GM12878 (cell line): ENCODE measurements at regions not wholly inside any gene's neighbourhood (a gene's known extent, or its start where the extent isn't known, plus 50 kb on each side); places are given as distances from the start of the nearest gene placed in this dataset.

Experiments used
- ATF7 ChIP-seq: fragments of 450-650 bp; IDR thresholded peaks from 2 replicates; pipeline ENCODE4 v1.6.1; 2016; ENCODE audit warnings: low read depth, mild to moderate bottlenecking
- CREM ChIP-seq: IDR thresholded peaks from 2 replicates; pipeline ENCODE4 v1.6.1; 2014; ENCODE audit warnings: antibody characterized with exemption, low read depth
- CTCF ChIP-seq, 3 experiments: IDR thresholded peaks in 2 of 3; conservative IDR thresholded peaks in 1 of 3; 2 replicates each; pipeline ENCODE4 v1.5.1; 2011; ENCODE audit warnings: low read depth in 3 of 3, low read length in 3 of 3, mild to moderate bottlenecking in 3 of 3, control low read depth in 2 of 3, moderate library complexity in 2 of 3, inconsistent platforms in 1 of 3, mixed read lengths in 1 of 3; ENCODE audit not compliant: control insufficient read depth in 2 of 3, insufficient read depth in 1 of 3; ENCODE audit errors: extremely low read depth in 1 of 3
- HDAC2 ChIP-seq: fragments of 200-600 bp; sonication (generic); IDR thresholded peaks from 2 replicates; pipeline ENCODE4 v1.6.1; 2017
- KDM1A ChIP-seq: fragments of 200-600 bp; sonication (generic); IDR thresholded peaks from 2 replicates; pipeline ENCODE4 v1.6.1; 2016; ENCODE audit warnings: borderline replicate concordance
- KLF5 ChIP-seq: fragments of 450-650 bp; IDR thresholded peaks from 2 replicates; pipeline ENCODE4 v1.6.1; 2014; ENCODE audit warnings: mild to moderate bottlenecking; ENCODE audit not compliant: partially characterized antibody
- NFXL1 ChIP-seq: fragments of 450-650 bp; IDR thresholded peaks from 2 replicates; pipeline ENCODE4 v1.6.1; 2017; ENCODE audit warnings: antibody characterized with exemption, mild to moderate bottlenecking, borderline replicate concordance
- POLR2A ChIP-seq: IDR thresholded peaks from 2 replicates; pipeline ENCODE4 v1.6.1; 2011; ENCODE audit warnings: low read depth, mild to moderate bottlenecking, low read length
- POLR2AphosphoS5 ChIP-seq: IDR thresholded peaks from 2 replicates; pipeline ENCODE4 v1.6.1; 2011; ENCODE audit warnings: mild to moderate bottlenecking, low read length, inconsistent platforms
- SMAD1 ChIP-seq: fragments of 450-650 bp; IDR thresholded peaks from 2 replicates; pipeline ENCODE4 v1.6.1; 2018; ENCODE audit warnings: mild to moderate bottlenecking, low read depth; ENCODE audit not compliant: partially characterized antibody
- SMAD5 ChIP-seq: IDR thresholded peaks from 2 replicates; pipeline ENCODE4 v1.6.1; 2016; ENCODE audit warnings: antibody characterized with exemption, low read depth
- SMC3 ChIP-seq: IDR thresholded peaks from 2 replicates; pipeline ENCODE4 v1.6.1; 2011; ENCODE audit warnings: low read length, improper control_type of control experiment, borderline replicate concordance
- ZNF274 ChIP-seq: IDR thresholded peaks from one replicate; pipeline ENCODE4 v1.8.0; 2011; ENCODE audit not compliant: insufficient read length, insufficient read depth

- no peak for TF ChIP-seq POLR2AphosphoS5
- TF ChIP-seq KLF5: no peak
- no peak for TF ChIP-seq CTCF (IDR thresholded peaks at IDR 0.05 in 2 of 3, conservative IDR thresholded peaks at IDR 0.05 in 1 of 3; ENCODE audit: control insufficient read depth in 2 of 3, extremely low read depth in 1 of 3, insufficient read depth in 1 of 3, low read depth in 3 of 3, low read length in 3 of 3)
- TF ChIP-seq CREM: no peak
- TF ChIP-seq ATF7: no peak
- no peak for TF ChIP-seq SMAD5
- TF ChIP-seq HDAC2: no peak
- no peak for TF ChIP-seq NFXL1
- TF ChIP-seq KDM1A: no peak
- no peak for TF ChIP-seq SMC3
- no peak for TF ChIP-seq POLR2A
- no peak for TF ChIP-seq SMAD1
- no peak for TF ChIP-seq ZNF274
Observed at GRCh38 chr1:96971439-96971838, 249.9 kb downstream of the PTBP2 start.
